Memory B cell (primary cell): ENCODE measurements at regions not wholly inside any gene's neighbourhood (a gene's known extent, or its start where the extent isn't known, plus 50 kb on each side); places are given as distances from the start of the nearest gene placed in this dataset.

ENCODE experiments used
- ATAC-seq: fragments of 150-1000 bp; cut with Tn5 transposase; 2 replicates; pipeline ENCODE4 v1.10.0; 2021; ENCODE audit warnings: low read depth, mild to moderate bottlenecking, moderate library complexity
- DNase-seq, 2 donors: peaks; one replicate each; pipeline ENCODE4 v3.0.0; 2022; ENCODE audit warnings: low spot score in 2 of 2
- H3K27ac Mint-ChIP-seq: one replicate; pipeline ENCODE4 v1.8.0; 2022; ENCODE audit warnings: mild to moderate bottlenecking, moderate library complexity, mixed read lengths
- H3K27me3 Mint-ChIP-seq: one replicate; pipeline ENCODE4 v1.8.0; 2022; ENCODE audit warnings: mixed read lengths
- H3K36me3 Mint-ChIP-seq: one replicate; pipeline ENCODE4 v1.8.0; 2022; ENCODE audit warnings: mild to moderate bottlenecking, mixed read lengths
- H3K4me1 Mint-ChIP-seq: one replicate; pipeline ENCODE4 v1.8.0; 2022; ENCODE audit warnings: mixed read lengths
- H3K4me3 Mint-ChIP-seq: one replicate; pipeline ENCODE4 v1.8.0; 2022; ENCODE audit warnings: mild to moderate bottlenecking, moderate library complexity, mixed read lengths
- H3K9me3 Mint-ChIP-seq: one replicate; pipeline ENCODE4 v1.8.0; 2022; ENCODE audit warnings: mixed read lengths

DNA sequence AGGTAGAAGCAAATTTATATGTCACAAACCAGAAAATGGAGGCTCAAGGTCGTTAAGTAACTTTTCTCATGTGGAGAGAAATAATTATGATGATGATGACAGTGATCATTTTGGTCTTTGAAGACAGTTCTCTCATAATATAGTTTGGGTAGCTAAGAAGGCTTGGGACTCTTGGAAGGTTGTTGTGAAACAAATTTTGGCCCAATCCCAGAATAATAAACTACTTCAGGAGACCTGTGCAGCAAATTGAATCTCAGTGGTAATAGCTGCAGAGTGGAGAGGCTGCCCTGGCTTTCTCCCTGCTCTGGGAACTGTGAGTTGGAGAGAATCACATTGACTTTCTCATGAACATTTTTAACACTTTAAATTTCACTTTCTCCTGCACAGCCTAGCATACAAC, 217.2 kb upstream of the BOD1L1 start:
- Mint-ChIP-seq H3K4me1 (peaks cover 4% of the 10 kb centered on the region), H3K27ac (no peak overlapping the region), H3K36me3 (no peaks in the 10 kb centered on the region), H3K27me3 (peaks cover 2% of the 10 kb centered on the region), H3K9me3 (peaks cover 4% of the 10 kb centered on the region), H3K4me3 (no peak overlapping the region)
- DNase-seq (no peak), ATAC-seq (no peak)

DNA sequence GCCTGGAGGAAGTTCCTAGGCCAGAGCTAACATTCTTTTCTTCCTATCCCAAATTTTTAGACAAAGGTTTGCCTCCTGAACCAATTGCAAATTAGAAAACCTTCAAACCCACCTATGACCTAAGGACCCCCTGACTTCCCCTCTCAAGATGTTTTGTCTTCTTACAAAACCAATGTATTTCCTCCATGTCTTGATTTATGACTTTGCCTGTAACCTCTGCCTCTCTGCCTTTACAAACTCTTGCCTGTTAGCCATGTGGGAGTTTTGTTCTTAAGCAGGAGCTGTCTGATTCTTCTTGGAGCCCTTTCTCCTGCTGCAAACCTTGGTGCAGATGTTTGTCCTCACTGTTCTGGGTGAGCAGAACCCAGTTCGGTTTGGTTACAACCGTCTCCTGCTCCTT, 222.3 kb upstream of the BOD1L1 start:
- H3K9me3 Mint-ChIP-seq: peaks cover 4% of the 10 kb centered on the region
- no peaks in the 10 kb centered on the region for H3K36me3 Mint-ChIP-seq
- H3K27me3 Mint-ChIP-seq: no peaks in the 10 kb centered on the region
- H3K4me1 Mint-ChIP-seq: peaks cover 4% of the 10 kb centered on the region
- no peak overlapping the region for H3K4me3 Mint-ChIP-seq
- no peak overlapping the region for H3K27ac Mint-ChIP-seq
- no peak for DNase-seq
- ATAC-seq: no peak

DNA sequence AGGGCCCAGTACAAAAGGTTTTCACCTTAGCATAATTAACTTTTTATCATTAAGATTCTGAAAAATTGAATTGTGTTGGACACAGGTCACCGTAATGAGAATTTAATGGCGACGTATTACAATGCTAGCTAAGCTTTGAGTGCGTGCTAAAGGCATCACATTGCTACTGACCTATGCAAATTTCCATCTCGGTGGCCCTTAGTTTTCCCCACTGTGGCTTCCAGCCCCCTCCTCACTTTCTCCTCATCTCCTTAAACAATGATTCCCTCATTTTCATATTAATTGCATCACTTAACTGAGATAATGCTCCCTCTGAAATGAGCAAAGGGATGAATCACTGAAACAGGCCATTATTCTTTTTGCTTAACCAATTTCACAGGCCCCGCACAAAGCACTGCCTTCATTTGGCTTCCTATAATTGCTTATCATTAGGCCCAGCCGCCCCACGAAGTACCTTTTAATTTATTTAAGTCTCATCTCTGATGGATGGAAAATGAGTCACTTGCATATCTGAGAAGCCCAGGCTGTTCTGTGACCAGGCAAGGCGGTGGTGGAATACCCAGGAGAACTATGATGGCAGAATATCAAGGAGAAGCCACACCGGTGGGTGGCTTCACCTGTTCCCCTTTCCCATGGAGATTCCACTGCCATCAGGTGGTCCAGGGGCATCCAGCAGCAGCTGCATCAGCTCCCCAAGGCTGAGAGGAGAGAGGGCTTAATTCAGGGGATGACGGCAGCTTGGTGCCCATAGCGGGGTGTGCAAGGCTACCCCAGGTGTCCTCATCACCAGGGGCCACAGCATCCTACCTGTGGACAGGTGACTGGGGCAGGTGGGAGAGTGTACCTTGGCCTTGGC, 223.8 kb upstream of the BOD1L1 start:
- Mint-ChIP-seq H3K4me1 (peaks cover 4% of the 10 kb centered on the region), H3K9me3 (peaks cover 4% of the 10 kb centered on the region), H3K36me3 (no peaks in the 10 kb centered on the region), H3K27me3 (no peaks in the 10 kb centered on the region), H3K4me3 (no peak overlapping the region), H3K27ac (no peak overlapping the region)
- DNase-seq (no peak), ATAC-seq (no peak)

GRCh38 chr4:13852411-13852810, 224.9 kb upstream of the BOD1L1 start:
- ATAC-seq: no peak
- Mint-ChIP-seq H3K4me1 (peaks cover 4% of the 10 kb centered on the region), H3K4me3 (no peak overlapping the region), H3K9me3 (peaks cover 4% of the 10 kb centered on the region), H3K36me3 (no peaks in the 10 kb centered on the region), H3K27me3 (no peaks in the 10 kb centered on the region), H3K27ac (no peak overlapping the region)
- DNase-seq: no peak

GRCh38 chr4:13856387-13856786, 228.9 kb upstream of the BOD1L1 start:
- Mint-ChIP-seq H3K9me3 (no peaks in the 10 kb centered on the region), H3K4me1 (no peaks in the 10 kb centered on the region), H3K27me3 (peaks cover 2% of the 10 kb centered on the region), H3K4me3 (no peak overlapping the region), H3K27ac (no peak overlapping the region), H3K36me3 (no peaks in the 10 kb centered on the region)
- no peak for DNase-seq
- no peak for ATAC-seq

DNA sequence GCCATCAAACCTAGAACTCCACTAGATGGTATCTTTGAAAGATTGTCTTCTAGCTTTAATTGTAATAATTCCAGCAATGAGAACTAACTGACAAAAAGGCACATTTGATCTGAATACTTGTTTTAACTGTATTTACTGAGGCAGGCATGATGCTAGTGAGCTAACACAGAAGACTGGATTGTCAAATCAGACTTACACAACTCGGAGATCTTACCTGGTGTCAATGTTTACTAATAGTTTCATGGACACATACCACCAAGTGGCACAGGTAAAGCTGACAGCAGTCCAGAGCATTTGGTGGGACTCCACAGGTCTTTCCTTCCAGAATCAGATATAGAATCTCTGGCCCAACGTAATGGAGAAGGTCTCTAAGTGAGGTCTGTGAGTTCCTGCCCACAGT, 229.9 kb upstream of the BOD1L1 start:
- DNase-seq (no peak), ATAC-seq (no peak)
- no peak overlapping the region for H3K4me3 Mint-ChIP-seq
- H3K27ac Mint-ChIP-seq: no peak overlapping the region
- H3K4me1 Mint-ChIP-seq: no peaks in the 10 kb centered on the region
- H3K36me3 Mint-ChIP-seq: peaks cover 2% of the 10 kb centered on the region
- H3K27me3 Mint-ChIP-seq: peaks cover 2% of the 10 kb centered on the region
- H3K9me3 Mint-ChIP-seq: peaks cover 2% of the 10 kb centered on the region

GRCh38 chr4:13857800-13858199, 230.3 kb upstream of the BOD1L1 start:
- H3K27ac Mint-ChIP-seq: no peak overlapping the region
- H3K9me3 Mint-ChIP-seq: peaks cover 4% of the 10 kb centered on the region
- peaks cover 2% of the 10 kb centered on the region for H3K27me3 Mint-ChIP-seq
- peaks cover 2% of the 10 kb centered on the region for H3K36me3 Mint-ChIP-seq
- ATAC-seq: no peak
- H3K4me3 Mint-ChIP-seq: no peak overlapping the region
- no peak for DNase-seq
- H3K4me1 Mint-ChIP-seq: no peaks in the 10 kb centered on the region

DNA sequence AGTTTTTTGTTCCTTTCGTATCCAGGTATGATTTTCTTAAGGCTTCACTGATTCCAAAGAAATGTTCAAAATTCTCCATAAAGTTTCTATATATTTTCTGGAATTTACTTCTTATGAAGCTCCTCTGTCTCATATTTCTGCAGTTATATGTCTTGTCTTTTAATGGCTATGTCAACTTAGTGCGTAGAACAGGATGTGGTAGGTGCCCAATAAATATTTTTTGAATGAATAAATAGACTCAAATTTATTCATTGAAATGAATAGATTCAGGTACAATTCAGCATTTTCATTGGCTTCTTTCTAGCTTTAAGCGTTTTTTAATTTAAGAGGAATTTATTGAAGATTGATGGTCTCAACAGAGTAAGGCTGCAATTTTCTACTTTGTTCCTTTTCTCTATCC, 231.9 kb upstream of the BOD1L1 start:
- no peaks in the 10 kb centered on the region for H3K4me1 Mint-ChIP-seq
- ATAC-seq (no peak), DNase-seq (no peak)
- H3K27me3 Mint-ChIP-seq: peaks cover 2% of the 10 kb centered on the region
- peaks cover 2% of the 10 kb centered on the region for H3K36me3 Mint-ChIP-seq
- H3K27ac Mint-ChIP-seq: no peak overlapping the region
- no peak overlapping the region for H3K4me3 Mint-ChIP-seq
- H3K9me3 Mint-ChIP-seq: peaks cover 8% of the 10 kb centered on the region

- H3K4me3 Mint-ChIP-seq: no peak overlapping the region
- peaks cover 10% of the 10 kb centered on the region for H3K9me3 Mint-ChIP-seq
- DNase-seq: no peak
- no peak overlapping the region for H3K27ac Mint-ChIP-seq
- H3K4me1 Mint-ChIP-seq: no peaks in the 10 kb centered on the region
- peaks cover 2% of the 10 kb centered on the region for H3K27me3 Mint-ChIP-seq
- ATAC-seq: no peak
- H3K36me3 Mint-ChIP-seq: peaks cover 2% of the 10 kb centered on the region
Measured at GRCh38 chr4:13860126-13860525, 232.6 kb upstream of the BOD1L1 start.

GRCh38 chr4:13865871-13866669, 238.5 kb upstream of the BOD1L1 start:
- ATAC-seq: no peak
- H3K36me3 Mint-ChIP-seq: peaks cover 3% of the 10 kb centered on the region
- DNase-seq: no peak
- peaks cover 6% of the 10 kb centered on the region for H3K27me3 Mint-ChIP-seq
- H3K4me1 Mint-ChIP-seq: no peaks in the 10 kb centered on the region
- peaks cover 11% of the 10 kb centered on the region for H3K9me3 Mint-ChIP-seq
- H3K4me3 Mint-ChIP-seq: no peak overlapping the region
- H3K27ac Mint-ChIP-seq: no peak overlapping the region

DNA sequence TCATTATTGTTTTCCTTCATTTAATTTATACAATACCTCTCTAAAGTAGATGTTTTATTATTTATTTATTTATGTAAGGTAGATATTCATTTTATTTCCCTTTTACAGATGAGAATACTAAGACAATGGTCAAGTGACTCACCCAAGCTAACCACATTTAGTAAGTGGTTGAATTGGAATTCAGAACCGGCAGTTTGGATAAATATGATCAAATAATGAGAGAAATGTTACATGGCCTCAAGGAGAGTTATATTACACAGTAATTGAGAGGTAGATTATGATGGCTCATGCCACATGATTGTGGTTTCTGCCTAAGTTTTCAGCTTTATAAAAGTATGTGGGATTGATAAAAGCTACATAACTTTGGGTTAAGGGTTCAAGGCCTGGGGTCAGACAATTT, 239.4 kb upstream of the BOD1L1 start:
- ATAC-seq (no peak), DNase-seq (no peak)
- no peak overlapping the region for H3K4me3 Mint-ChIP-seq
- peaks cover 3% of the 10 kb centered on the region for H3K36me3 Mint-ChIP-seq
- H3K27me3 Mint-ChIP-seq: peaks cover 7% of the 10 kb centered on the region
- H3K27ac Mint-ChIP-seq: no peak overlapping the region
- peaks cover 11% of the 10 kb centered on the region for H3K9me3 Mint-ChIP-seq
- no peaks in the 10 kb centered on the region for H3K4me1 Mint-ChIP-seq

DNA sequence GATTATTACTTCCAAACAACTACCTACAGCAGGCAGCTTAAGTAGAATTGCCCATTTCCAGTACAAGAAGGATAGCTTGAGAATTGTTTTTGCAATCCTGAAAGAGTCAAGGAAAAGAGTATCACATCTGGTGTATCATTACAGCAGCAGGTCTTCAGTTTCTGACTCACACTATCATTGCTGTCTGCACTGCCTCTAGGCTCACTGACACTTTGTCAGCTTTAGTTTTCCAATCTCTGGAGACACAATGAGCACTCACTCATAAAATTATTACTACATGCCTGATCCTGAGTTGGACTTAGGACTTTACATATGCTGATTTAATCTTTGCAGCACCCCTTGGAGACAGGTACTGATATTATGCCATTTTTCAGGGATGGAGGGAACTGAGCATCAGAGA, 244.6 kb upstream of the BOD1L1 start:
- Mint-ChIP-seq H3K9me3 (peaks cover 1% of the 10 kb centered on the region), H3K4me1 (no peaks in the 10 kb centered on the region), H3K27me3 (peaks cover 8% of the 10 kb centered on the region), H3K36me3 (peaks cover 2% of the 10 kb centered on the region), H3K4me3 (no peak overlapping the region), H3K27ac (no peak overlapping the region)
- ATAC-seq (no peak), DNase-seq (no peak)

GRCh38 chr4:13872955-13873354, 245.4 kb upstream of the BOD1L1 start:
- Mint-ChIP-seq H3K27ac (no peak overlapping the region), H3K9me3 (peaks cover 1% of the 10 kb centered on the region), H3K36me3 (peaks cover 2% of the 10 kb centered on the region), H3K4me3 (no peak overlapping the region), H3K4me1 (no peaks in the 10 kb centered on the region), H3K27me3 (peaks cover 8% of the 10 kb centered on the region)
- no peak for ATAC-seq
- no peak for DNase-seq

DNA sequence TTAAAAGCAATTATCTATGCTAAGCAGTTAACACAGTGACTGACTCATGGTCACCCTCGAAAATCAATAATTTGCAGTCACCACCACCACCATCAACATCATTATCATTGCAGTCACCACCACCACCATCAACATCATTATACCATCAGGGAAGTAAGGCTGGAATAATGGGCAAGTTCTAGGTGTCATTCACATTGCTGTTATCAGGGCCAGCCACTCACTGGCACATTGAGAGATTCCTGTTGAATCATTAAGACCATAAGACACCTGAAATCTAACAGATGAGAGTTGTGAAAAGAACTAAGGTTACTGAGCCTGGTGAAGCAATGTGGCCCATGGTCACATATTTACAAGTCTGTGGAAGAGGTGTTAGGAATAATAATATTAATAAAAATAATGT, 247.7 kb upstream of the BOD1L1 start:
- H3K4me3 Mint-ChIP-seq: no peak overlapping the region
- H3K9me3 Mint-ChIP-seq: peaks cover 1% of the 10 kb centered on the region
- H3K4me1 Mint-ChIP-seq: no peaks in the 10 kb centered on the region
- DNase-seq (no peak), ATAC-seq (no peak)
- H3K36me3 Mint-ChIP-seq: peaks cover 2% of the 10 kb centered on the region
- H3K27me3 Mint-ChIP-seq: peaks cover 6% of the 10 kb centered on the region
- H3K27ac Mint-ChIP-seq: no peak overlapping the region
